H1 (cell line): ENCODE measurements at regions not wholly inside any gene's neighbourhood (a gene's known extent, or its start where the extent isn't known, plus 50 kb on each side); places are given as distances from the start of the nearest gene placed in this dataset.

ENCODE experiments used
- CTCF ChIA-PET: fragments of 300-600 bp; sonication (Branson Sonifier 250); formaldehyde crosslinking; loops from one replicate; lab custom pipeline; 2021; ENCODE audit not compliant: partially characterized antibody; lab: Charles Lee
- POLR2A ChIA-PET: fragments of 300-600 bp; sonication (Branson Sonifier 250); formaldehyde crosslinking; loops from one replicate; lab custom pipeline; 2021; ENCODE audit warnings: inconsistent platforms; ENCODE audit not compliant: partially characterized antibody; lab: Charles Lee
- DNase-seq, 2 experiments: peaks; one replicate each; pipeline versions ENCODE4 v3.0.0 to v3.0.0-alpha.2; 2010 to 2022; ENCODE audit warnings: low spot score in 2 of 2, low read depth in 1 of 2, mixed read lengths in 1 of 2
- FAIRE-seq: peaks from 2 replicates; lab custom pipeline; 2011; peaks lifted over from hg19 to GRCh38; lab: Jason Lieb, UNC
- H2AFZ ChIP-seq: 2 replicates; pipeline ENCODE4 v1.8.1; 2012; ENCODE audit warnings: low read length, inconsistent platforms
- H2AK5ac ChIP-seq: 2 replicates; pipeline ENCODE4 v1.6.1; 2013; ENCODE audit warnings: low read depth, low read length
- H2BK120ac ChIP-seq: replicated peaks from 2 replicates; pipeline ENCODE3; 2013; ENCODE audit warnings: low read depth, low read length, inconsistent platforms
- H2BK12ac ChIP-seq: 2 replicates; pipeline ENCODE4 v1.6.1; 2013; ENCODE audit warnings: low read depth, low read length
- H2BK15ac ChIP-seq: 2 replicates; pipeline ENCODE4 v1.6.1; 2013; ENCODE audit warnings: low read length
- H2BK20ac ChIP-seq: 2 replicates; pipeline ENCODE4 v1.6.1; 2013; ENCODE audit warnings: low read length
- H2BK5ac ChIP-seq: 2 replicates; pipeline ENCODE4 v1.6.1; 2013; ENCODE audit warnings: low read depth, low read length
- H3K14ac ChIP-seq: 2 replicates; pipeline ENCODE4 v1.6.1; 2013; ENCODE audit warnings: inconsistent platforms; ENCODE audit not compliant: insufficient read length
- H3K18ac ChIP-seq: 2 replicates; pipeline ENCODE4 v1.6.1; 2013; ENCODE audit warnings: low read length; ENCODE audit errors: extremely low read depth
- H3K23ac ChIP-seq: 2 replicates; pipeline ENCODE4 v1.6.1; 2013; ENCODE audit warnings: inconsistent platforms; ENCODE audit not compliant: insufficient read length
- H3K23me2 ChIP-seq: 2 replicates; pipeline ENCODE4 v1.6.1; 2013; ENCODE audit warnings: low read depth, low read length
- H3K27ac ChIP-seq: 2 replicates; pipeline ENCODE4 v1.6.1; 2011; ENCODE audit warnings: low read depth, low read length, inconsistent platforms
- H3K27me3 ChIP-seq, 4 experiments: replicated peaks in 1 of 4; 1 replicate in 1 of 4; 2 replicates in 3 of 4; pipeline versions ENCODE4 v1.6.1 to v1.8.1; 2011 to 2013; ENCODE audit warnings: low read length in 3 of 4, mild to moderate bottlenecking in 3 of 4, inconsistent platforms in 2 of 4, mixed read lengths in 2 of 4, moderate library complexity in 1 of 4; ENCODE audit not compliant: control insufficient read depth in 3 of 4, insufficient read depth in 3 of 4; ENCODE audit errors: extremely low read depth in 1 of 4
- H3K36me3 ChIP-seq, 4 experiments: 2 replicates each; pipeline versions ENCODE4 v1.6.1 to v1.8.1; 2011 to 2013; ENCODE audit warnings: mild to moderate bottlenecking in 4 of 4, low read length in 3 of 4, moderate library complexity in 2 of 4, control low read depth in 1 of 4, inconsistent platforms in 1 of 4; ENCODE audit not compliant: insufficient read depth in 4 of 4, control insufficient read depth in 2 of 4
- H3K4ac ChIP-seq: replicated peaks from 2 replicates; pipeline ENCODE3; 2013; ENCODE audit warnings: low read length, low read depth, mixed read lengths, inconsistent platforms; ENCODE audit not compliant: insufficient read length
- H3K4me1 ChIP-seq, 4 experiments: replicated peaks in 1 of 4; 1 replicate in 1 of 4; 2 replicates in 3 of 4; pipeline versions ENCODE4 v1.6.1 to v1.8.1; 2011 to 2013; ENCODE audit warnings: low read length in 3 of 4, inconsistent platforms in 2 of 4, mixed read lengths in 1 of 4; ENCODE audit not compliant: insufficient read depth in 4 of 4, control insufficient read depth in 3 of 4
- H3K4me2 ChIP-seq, 2 experiments: 2 replicates each; pipeline versions ENCODE4 v1.6.1 to v1.8.1; 2011 to 2013; ENCODE audit warnings: low read depth in 2 of 2, low read length in 2 of 2, control low read depth in 1 of 2, inconsistent platforms in 1 of 2, mild to moderate bottlenecking in 1 of 2; ENCODE audit not compliant: insufficient read depth in 1 of 2
- H3K4me3 ChIP-seq, 4 experiments: fragments of 200-600, 300-600 bp in 1 of 4; sonication (generic), shearing (Covaris generic), sonication (Bioruptor Twin) in 1 of 4; 2 replicates each; pipeline versions ENCODE4 v1.5.1 to v1.8.1; 2011 to 2016; ENCODE audit warnings: low read length in 4 of 4, low read depth in 3 of 4, control low read depth in 2 of 4, inconsistent platforms in 2 of 4, mild to moderate bottlenecking in 2 of 4, mixed read lengths in 1 of 4, moderate library complexity in 1 of 4; ENCODE audit not compliant: insufficient read depth in 2 of 4; ENCODE audit errors: extremely low read depth in 1 of 4
- H3K56ac ChIP-seq: replicated peaks from 2 replicates; pipeline ENCODE3; 2013; ENCODE audit warnings: low read depth, mild to moderate bottlenecking, mixed read lengths, low read length, inconsistent platforms; ENCODE audit not compliant: insufficient read length
- H3K79me1 ChIP-seq: 2 replicates; pipeline ENCODE4 v1.6.1; 2013; ENCODE audit warnings: low read depth, low read length, control low read depth
- H3K79me2 ChIP-seq, 2 experiments: 2 replicates each; pipeline versions ENCODE4 v1.6.1 to v1.8.1; 2012 to 2013; ENCODE audit warnings: low read length in 2 of 2, mild to moderate bottlenecking in 2 of 2, inconsistent platforms in 1 of 2; ENCODE audit not compliant: insufficient read depth in 2 of 2, control insufficient read depth in 1 of 2
- H3K9ac ChIP-seq, 4 experiments: replicated peaks in 1 of 4; 1 replicate in 1 of 4; 2 replicates in 3 of 4; pipeline versions ENCODE4 v1.6.1 to v1.8.1; 2011 to 2013; ENCODE audit warnings: low read depth in 3 of 4, low read length in 3 of 4, control low read depth in 2 of 4, mild to moderate bottlenecking in 2 of 4, moderate library complexity in 2 of 4, inconsistent platforms in 1 of 4; ENCODE audit errors: extremely low read depth in 1 of 4
- H3K9me3 ChIP-seq, 2 experiments: 2 replicates each; pipeline versions ENCODE4 v1.6.1 to v1.8.1; 2012 to 2013; ENCODE audit warnings: mild to moderate bottlenecking in 2 of 2, moderate library complexity in 2 of 2, control low read depth in 1 of 2, inconsistent platforms in 1 of 2, low read depth in 1 of 2, low read length in 1 of 2, mixed read lengths in 1 of 2; ENCODE audit not compliant: insufficient read depth in 2 of 2
- H4K20me1 ChIP-seq, 2 experiments: replicated peaks in 1 of 2; 2 replicates each; pipeline versions ENCODE3 to v1.8.1; 2011 to 2013; ENCODE audit warnings: inconsistent platforms in 2 of 2, low read length in 2 of 2, mild to moderate bottlenecking in 1 of 2; ENCODE audit not compliant: insufficient read depth in 2 of 2, control insufficient read depth in 1 of 2
- H4K5ac ChIP-seq: 2 replicates; pipeline ENCODE4 v1.6.1; 2013; ENCODE audit warnings: low read length, low read depth, mixed read lengths, inconsistent platforms; ENCODE audit not compliant: insufficient read length
- H4K8ac ChIP-seq: 2 replicates; pipeline ENCODE4 v1.8.0; 2013; ENCODE audit warnings: mild to moderate bottlenecking, moderate library complexity, low read length, inconsistent platforms; ENCODE audit not compliant: insufficient read depth; ENCODE audit errors: extremely low read depth
- H4K91ac ChIP-seq: replicated peaks from 2 replicates; pipeline ENCODE3; 2013; ENCODE audit warnings: low read length, mixed read lengths, inconsistent platforms; ENCODE audit not compliant: insufficient read length
- ATF3 ChIP-seq: IDR thresholded peaks from 2 replicates; pipeline ENCODE4 v1.6.1; 2011; ENCODE audit warnings: low read depth, mild to moderate bottlenecking, low read length; ENCODE audit not compliant: insufficient read depth
- CBX8 ChIP-seq: fragments of 300-800, 300-1000 bp; sonication (generic); IDR thresholded peaks from 2 replicates; pipeline ENCODE4 v1.7.1; 2016; ENCODE audit warnings: low read depth, low read length, borderline replicate concordance
- CHD1 ChIP-seq: IDR thresholded peaks from 2 replicates; pipeline ENCODE4 v1.6.1; 2012; ENCODE audit warnings: low read depth, low read length, improper control_type of control experiment
- GABPA ChIP-seq: IDR thresholded peaks from 2 replicates; pipeline ENCODE4 v1.6.1; 2011; ENCODE audit warnings: mild to moderate bottlenecking, low read length, moderate library complexity, borderline replicate concordance; ENCODE audit not compliant: insufficient read depth
- POU5F1 ChIP-seq: IDR thresholded peaks from 2 replicates; pipeline ENCODE4 v1.6.1; 2011; ENCODE audit warnings: low read depth, mild to moderate bottlenecking, low read length, moderate library complexity
- RXRA ChIP-seq: IDR thresholded peaks from 2 replicates; pipeline ENCODE4 v1.6.1; 2011; ENCODE audit warnings: low read depth, mild to moderate bottlenecking, low read length, moderate library complexity; ENCODE audit not compliant: insufficient read depth
- SAP30 ChIP-seq: fragments of 300-600 bp; sonication (generic); IDR thresholded peaks from 2 replicates; pipeline ENCODE4 v1.7.1; 2012; ENCODE audit warnings: low read length, moderate library complexity, mild to moderate bottlenecking, inconsistent platforms; ENCODE audit not compliant: insufficient read depth, insufficient replicate concordance
- SIN3A ChIP-seq, 2 experiments: IDR thresholded peaks in 1 of 2; conservative IDR thresholded peaks in 1 of 2; 2 replicates each; pipeline ENCODE4 v1.6.1; 2011 to 2012; ENCODE audit warnings: low read length in 2 of 2, improper control_type of control experiment in 1 of 2, low read depth in 1 of 2, mild to moderate bottlenecking in 1 of 2
- SIRT6 ChIP-seq: IDR thresholded peaks from one replicate; pipeline ENCODE4 v1.7.1; 2012; ENCODE audit warnings: low read length, inconsistent platforms
- SIX5 ChIP-seq: IDR thresholded peaks from 2 replicates; pipeline ENCODE4 v1.6.1; 2011; ENCODE audit warnings: mild to moderate bottlenecking, low read depth, low read length
- SP2 ChIP-seq: IDR thresholded peaks from 2 replicates; pipeline ENCODE4 v1.6.1; 2012; ENCODE audit warnings: mild to moderate bottlenecking, low read length, inconsistent platforms
- SRF ChIP-seq: IDR thresholded peaks from 2 replicates; pipeline ENCODE4 v1.6.1; 2011; ENCODE audit warnings: mild to moderate bottlenecking, low read depth, low read length, moderate library complexity
- SUZ12 ChIP-seq: fragments of 200-600 bp; sonication (generic); IDR thresholded peaks from 2 replicates; pipeline ENCODE4 v1.6.1; 2012; ENCODE audit warnings: mild to moderate bottlenecking, inconsistent platforms, low read length, moderate library complexity, mixed read lengths
- TAF1 ChIP-seq: IDR thresholded peaks from 2 replicates; pipeline ENCODE4 v1.6.1; 2011; ENCODE audit warnings: mild to moderate bottlenecking, low read depth, low read length
- TEAD4 ChIP-seq: IDR thresholded peaks from 2 replicates; pipeline ENCODE4 v1.6.1; 2012; ENCODE audit warnings: low read depth, low read length, inconsistent platforms, mixed read lengths
- WGBS, 2 experiments: shearing (Covaris generic) in 1 of 2; methylation state at CpG; one replicate each; pipeline versions ENCODE4 v1.1.6 to v1.1.7; 2013 to 2015; ENCODE audit warnings: low lambda C conversion rate in 2 of 2, mixed read lengths in 2 of 2, inconsistent platforms in 1 of 2, low coverage in 1 of 2, missing lambda C conversion rate in 1 of 2; ENCODE audit not compliant: insufficient replicate concordance in 2 of 2, insufficient coverage in 1 of 2, insufficient read length in 1 of 2; ENCODE audit errors: extremely low coverage in 1 of 2, missing lambda C conversion rate in 1 of 2; 5-methylcytosine and 5-hydroxymethylcytosine counted together

- H4K5ac ChIP-seq = no peak overlapping the region
- no peak overlapping the region for H2BK20ac ChIP-seq
- no peaks in the 10 kb centered on the region for H3K4me1 ChIP-seq
- no peaks in the 10 kb centered on the region for H4K20me1 ChIP-seq
- no peak overlapping the region for H2AK5ac ChIP-seq
- H2AFZ ChIP-seq = 0 out of 2 replicates have a peak overlapping the region, but pooled peaks have one; percentile 62
- H3K79me2 ChIP-seq = no peaks in the 10 kb centered on the region
- no peak overlapping the region for H2BK15ac ChIP-seq
- no peak overlapping the region for H3K56ac ChIP-seq
- H2BK12ac ChIP-seq = no peak overlapping the region
- H3K36me3 ChIP-seq = no peaks in the 10 kb centered on the region
- no peak overlapping the region for H2BK120ac ChIP-seq
- WGBS, 2 experiments = 85% methylated on average over 5 of the region's 5 CpGs; no CpG with 5 or more reads in 1 of the 2 experiments
- ChIA-PET CTCF (no interaction called here), POLR2A (no interaction called here)
- H3K18ac ChIP-seq = no peak overlapping the region
- no peak overlapping the region for H2BK5ac ChIP-seq
- H4K8ac ChIP-seq = no peak overlapping the region
- H3K9ac ChIP-seq = no peak overlapping the region
- no peak overlapping the region for H3K4ac ChIP-seq
- no peak for FAIRE-seq
- no peak overlapping the region for H3K4me2 ChIP-seq
- H3K23me2 ChIP-seq = no peaks in the 10 kb centered on the region
- H3K79me1 ChIP-seq = no peaks in the 10 kb centered on the region
- no peak overlapping the region for H3K14ac ChIP-seq
- H3K23ac ChIP-seq = no peak overlapping the region
- DNase-seq = no peak
- H3K27ac ChIP-seq = no peak overlapping the region
- no peak overlapping the region for H3K4me3 ChIP-seq
- H4K91ac ChIP-seq = no peak overlapping the region
- H3K9me3 ChIP-seq = no peaks in the 10 kb centered on the region
- no peaks in the 10 kb centered on the region for H3K27me3 ChIP-seq
- TF ChIP-seq TAF1 (no peak), SRF (no peak), SIN3A (conservative IDR thresholded peaks at IDR 0.05 in 1 of 2, IDR thresholded peaks at IDR 0.05 in 1 of 2; ENCODE audit: low read depth in 1 of 2, low read length in 2 of 2) (no peak), SP2 (no peak), TEAD4 (no peak), RXRA (no peak), GABPA (no peak), POU5F1 (no peak), SAP30 (no peak), SUZ12 (no peak), CHD1 (no peak), SIRT6 (no peak), ATF3 (no peak), SIX5 (no peak), CBX8 (no peak)
Measured at GRCh38 chr1:187270256-187270655, 441.5 kb downstream of the PLA2G4A start.
